Spinal cord (tissue), 9 donors: ENCODE measurements at regions not wholly inside any gene's neighbourhood (a gene's known extent, or its start where the extent isn't known, plus 50 kb on each side); places are given as distances from the start of the nearest gene placed in this dataset.

Source experiments
- DNase-seq, 6 donors: peaks; one replicate each; pipeline versions ENCODE4 v3.0.0 to v3.0.0-alpha.2; 2013 to 2015; ENCODE audit warnings: low spot score in 6 of 6, low read depth in 4 of 6
- H3K27ac ChIP-seq: one replicate; pipeline ENCODE4 v1.5.1; 2013; ENCODE audit warnings: low read depth, low read length, control low read depth
- H3K27me3 ChIP-seq: one replicate; pipeline ENCODE4 v1.6.1; 2013; ENCODE audit warnings: low read length; ENCODE audit not compliant: control insufficient read depth, insufficient read depth
- H3K36me3 ChIP-seq: one replicate; pipeline ENCODE4 v1.6.1; 2013; ENCODE audit warnings: low read length; ENCODE audit not compliant: control insufficient read depth, insufficient read depth
- H3K4me1 ChIP-seq: one replicate; pipeline ENCODE4 v1.6.1; 2013; ENCODE audit warnings: low read length; ENCODE audit not compliant: control insufficient read depth, insufficient read depth
- H3K4me3 ChIP-seq: one replicate; pipeline ENCODE4 v1.5.1; 2013; ENCODE audit warnings: low read depth, low read length, control low read depth
- H3K9me3 ChIP-seq: one replicate; pipeline ENCODE4 v1.6.1; 2013; ENCODE audit warnings: low read length; ENCODE audit not compliant: control insufficient read depth, insufficient read depth
- WGBS: methylation state at CpG from one replicate; pipeline ENCODE4 v1.1.5; 2013; ENCODE audit warnings: missing lambda C conversion rate; ENCODE audit not compliant: insufficient coverage; 5-methylcytosine and 5-hydroxymethylcytosine counted together
- donor health status: healthy.

DNA sequence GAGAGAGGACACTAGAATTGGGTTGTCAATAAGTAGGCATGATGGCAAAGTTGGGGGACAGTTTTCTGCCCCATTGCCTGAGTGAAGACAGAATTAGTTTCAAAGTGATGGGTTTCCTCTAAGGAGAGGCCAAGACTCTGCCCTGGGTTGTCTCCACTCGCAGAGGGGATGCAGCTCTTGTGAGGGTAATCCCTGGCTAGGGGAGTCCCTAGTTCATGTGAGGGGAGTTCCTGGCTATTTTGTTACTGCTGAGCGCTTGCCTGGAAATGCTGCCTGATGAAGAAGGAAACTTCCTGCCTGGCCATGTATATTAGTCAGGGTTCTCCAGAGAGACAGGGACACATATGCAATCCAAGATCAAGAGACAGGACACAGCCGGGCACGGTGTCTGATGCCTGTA is 501.5 kb downstream of the BCL11A start:
- 100% methylated on average over 2 of the region's 4 CpGs for WGBS

DNA sequence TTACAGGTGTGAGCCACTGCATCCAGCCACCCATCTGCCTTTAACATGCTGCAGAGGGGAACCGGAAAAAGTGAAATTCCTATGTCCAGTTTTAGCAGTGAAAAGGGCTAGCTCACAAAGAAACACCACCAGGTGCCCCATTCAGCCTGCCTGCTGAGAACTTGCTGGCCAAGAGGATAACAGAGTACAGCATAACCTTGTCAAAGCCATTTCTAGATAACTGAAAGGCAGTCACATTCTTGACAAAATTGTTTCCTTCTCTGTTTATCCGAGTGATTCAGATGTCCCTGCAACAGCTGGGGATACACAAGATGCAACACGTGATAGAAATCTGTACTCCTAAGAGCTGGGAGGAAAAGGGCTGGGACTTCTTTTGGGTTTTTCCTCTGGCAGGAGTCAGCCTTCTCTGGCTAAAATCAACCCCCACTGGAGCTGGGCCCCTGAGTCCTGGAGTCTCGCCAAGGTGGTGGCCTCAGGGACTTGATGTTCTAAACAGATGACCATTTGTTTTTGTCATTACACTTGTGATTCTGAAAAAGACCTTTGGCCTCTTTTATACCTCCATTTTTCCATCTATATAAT is 505.4 kb downstream of the BCL11A start:
- 69% methylated on average over 2 of the region's 4 CpGs for WGBS

More for the DNA sequence above, 501.5 kb downstream of the BCL11A start:
- H3K9me3 ChIP-seq = no peaks in the 10 kb centered on the region
- H3K36me3 ChIP-seq = no peaks in the 10 kb centered on the region
- no peaks in the 10 kb centered on the region for H3K27me3 ChIP-seq
- no peak overlapping the region for H3K27ac ChIP-seq
- H3K4me1 ChIP-seq = no peaks in the 10 kb centered on the region
- H3K4me3 ChIP-seq = no peak overlapping the region
- no peak for DNase-seq

DNA sequence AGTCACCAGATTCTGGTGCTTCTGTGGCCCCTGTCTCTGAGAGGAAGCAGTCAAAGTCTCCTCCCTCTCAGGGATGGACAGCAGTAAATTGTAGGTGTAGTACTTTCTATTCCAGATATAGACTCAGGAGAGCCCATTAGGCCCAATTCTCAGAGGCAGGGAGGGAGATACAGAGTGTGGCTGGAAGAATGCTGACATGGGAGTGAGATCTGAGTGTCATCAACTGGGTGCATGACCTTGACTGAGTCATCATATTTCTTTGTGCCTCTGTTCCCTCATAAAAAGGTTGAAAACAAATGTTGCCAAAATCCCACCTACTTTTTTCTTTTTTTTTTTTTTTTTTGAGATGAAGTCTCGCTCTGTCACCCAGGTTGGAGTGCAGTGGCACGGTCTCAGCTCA is 506.1 kb downstream of the BCL11A start:
- Histone ChIP-seq H3K36me3 (no peaks in the 10 kb centered on the region), H3K9me3 (no peaks in the 10 kb centered on the region), H3K4me3 (no peak overlapping the region), H3K27ac (no peak overlapping the region), H3K4me1 (no peaks in the 10 kb centered on the region), H3K27me3 (no peaks in the 10 kb centered on the region)
- WGBS = 100% methylated on average over 2 of the region's 2 CpGs
- no peak for DNase-seq

More for the DNA sequence above, 505.4 kb downstream of the BCL11A start:
- no peak for DNase-seq
- Histone ChIP-seq H3K27ac (no peak overlapping the region), H3K36me3 (no peaks in the 10 kb centered on the region), H3K4me3 (no peak overlapping the region), H3K4me1 (no peaks in the 10 kb centered on the region), H3K27me3 (no peaks in the 10 kb centered on the region), H3K9me3 (no peaks in the 10 kb centered on the region)

DNA sequence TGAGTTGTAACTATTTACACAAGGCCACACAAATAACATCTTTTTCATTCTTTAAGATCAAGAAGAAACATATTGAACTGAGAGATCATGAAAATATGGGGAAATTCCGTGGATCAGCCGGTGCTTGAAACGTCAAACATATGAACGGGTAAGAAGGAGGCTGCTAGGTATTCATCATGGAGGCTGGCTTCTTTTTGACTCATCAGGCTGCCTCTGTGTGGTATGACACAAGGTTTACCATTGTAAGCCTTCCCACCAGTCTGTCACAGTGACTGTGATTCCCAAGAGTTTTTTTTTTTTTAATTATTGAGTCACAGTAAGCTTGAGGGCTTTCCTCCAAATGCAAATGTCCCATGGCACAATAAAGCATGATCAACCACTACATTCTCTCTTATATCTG is 506.9 kb downstream of the BCL11A start:
- WGBS = 86% methylated on average over 4 of the region's 4 CpGs
- H3K9me3 ChIP-seq = no peaks in the 10 kb centered on the region
- H3K4me3 ChIP-seq = no peak overlapping the region
- H3K36me3 ChIP-seq = no peaks in the 10 kb centered on the region
- H3K4me1 ChIP-seq = no peaks in the 10 kb centered on the region
- H3K27ac ChIP-seq = no peak overlapping the region
- no peaks in the 10 kb centered on the region for H3K27me3 ChIP-seq
- no peak for DNase-seq

DNA sequence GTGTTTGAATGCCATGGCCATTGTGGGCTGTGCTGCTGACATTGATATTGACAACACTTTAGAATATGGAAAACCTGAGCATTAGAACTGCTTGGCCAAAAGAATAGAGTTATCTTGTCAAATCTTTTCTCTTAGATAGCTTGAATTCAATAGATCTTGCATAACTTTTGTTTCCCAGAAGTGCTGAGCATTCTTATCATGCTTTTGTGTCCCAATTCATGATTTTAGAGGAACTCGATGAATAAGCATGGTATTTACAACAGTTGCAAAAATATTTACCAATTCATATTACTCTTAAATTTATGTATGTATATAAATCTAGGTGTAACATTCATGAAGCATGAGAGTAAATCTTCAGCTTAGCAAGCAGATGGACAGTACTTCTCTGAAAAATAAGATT is 508.0 kb downstream of the BCL11A start:
- DNase-seq = no peak
- H3K27ac ChIP-seq = no peak overlapping the region
- no peaks in the 10 kb centered on the region for H3K36me3 ChIP-seq
- WGBS = no CpG with 5 or more reads among the region's 1 CpG
- H3K9me3 ChIP-seq = no peaks in the 10 kb centered on the region
- H3K27me3 ChIP-seq = no peaks in the 10 kb centered on the region
- no peaks in the 10 kb centered on the region for H3K4me1 ChIP-seq
- no peak overlapping the region for H3K4me3 ChIP-seq

DNA sequence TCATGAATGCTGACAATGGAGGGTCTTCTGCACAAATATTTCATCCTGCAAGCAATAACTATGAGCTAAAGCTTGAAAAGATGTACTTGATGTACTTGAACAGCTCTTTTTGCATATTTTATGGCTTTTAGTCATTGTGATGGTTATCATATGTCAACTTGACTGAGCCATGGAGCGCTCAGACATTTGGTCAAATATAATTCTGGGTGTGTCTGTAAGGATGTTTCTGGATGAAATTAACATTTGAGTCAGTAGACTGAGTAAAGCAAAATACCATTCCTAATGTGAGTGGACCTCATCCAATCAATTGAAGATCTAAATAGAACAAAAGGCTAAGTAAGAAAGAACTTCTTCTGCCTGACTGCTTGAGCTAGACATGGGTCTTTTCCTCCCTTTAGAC is 509.0 kb downstream of the BCL11A start:
- Histone ChIP-seq H3K4me3 (no peak overlapping the region), H3K9me3 (no peaks in the 10 kb centered on the region), H3K36me3 (no peaks in the 10 kb centered on the region), H3K27ac (no peak overlapping the region), H3K4me1 (no peaks in the 10 kb centered on the region), H3K27me3 (no peaks in the 10 kb centered on the region)
- no peak for DNase-seq
- 40% methylated on average over 1 of the region's 1 CpG for WGBS

DNA sequence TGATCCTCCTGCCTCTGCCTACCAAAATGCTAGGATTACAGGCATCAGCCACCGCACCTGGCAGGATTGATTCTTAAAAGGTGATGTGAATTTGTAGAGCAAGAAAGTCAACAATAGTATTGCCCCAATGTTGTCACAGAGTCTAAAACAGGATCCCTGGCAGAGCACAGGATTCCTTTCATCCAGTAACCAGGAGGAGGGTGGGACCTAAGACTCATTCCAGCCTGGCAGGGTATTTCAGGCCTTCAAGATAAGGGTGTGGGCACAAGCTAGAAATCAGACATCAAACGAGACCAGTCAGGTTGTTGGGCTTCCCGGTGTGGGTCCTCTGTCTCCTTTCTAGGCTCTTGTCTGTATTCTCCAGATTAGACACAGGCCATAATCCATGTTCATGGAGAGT is 511.4 kb downstream of the BCL11A start:
- Histone ChIP-seq H3K4me1 (no peaks in the 10 kb centered on the region), H3K36me3 (no peaks in the 10 kb centered on the region), H3K27ac (no peak overlapping the region), H3K9me3 (no peaks in the 10 kb centered on the region), H3K4me3 (no peak overlapping the region), H3K27me3 (no peaks in the 10 kb centered on the region)
- DNase-seq = no peak
- WGBS = 86% methylated on average over 2 of the region's 3 CpGs

DNA sequence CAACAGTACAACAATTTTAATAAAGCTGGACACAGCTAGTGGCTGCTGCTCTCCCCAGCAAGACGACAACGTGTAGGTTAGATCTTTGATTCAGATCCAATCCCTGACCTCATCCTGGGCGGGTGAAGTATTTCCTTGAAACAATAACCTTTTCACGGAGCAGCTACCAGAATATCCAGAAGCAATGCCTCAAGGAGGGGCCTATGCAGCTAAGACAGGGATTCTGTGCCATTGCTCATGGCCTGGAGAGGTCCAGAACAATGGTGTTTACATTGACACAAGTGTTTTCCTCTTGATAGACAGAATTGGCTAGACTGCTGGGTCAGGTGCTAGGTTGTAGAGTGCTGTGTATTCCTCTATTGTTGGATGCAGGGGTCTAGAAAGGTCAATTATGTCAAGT is 520.1 kb downstream of the BCL11A start:
- Histone ChIP-seq H3K4me3 (no peak overlapping the region), H3K27ac (no peak overlapping the region), H3K27me3 (no peaks in the 10 kb centered on the region), H3K9me3 (no peaks in the 10 kb centered on the region), H3K36me3 (no peaks in the 10 kb centered on the region), H3K4me1 (no peaks in the 10 kb centered on the region)
- DNase-seq = no peak
- 75% methylated on average over 4 of the region's 4 CpGs for WGBS

DNA sequence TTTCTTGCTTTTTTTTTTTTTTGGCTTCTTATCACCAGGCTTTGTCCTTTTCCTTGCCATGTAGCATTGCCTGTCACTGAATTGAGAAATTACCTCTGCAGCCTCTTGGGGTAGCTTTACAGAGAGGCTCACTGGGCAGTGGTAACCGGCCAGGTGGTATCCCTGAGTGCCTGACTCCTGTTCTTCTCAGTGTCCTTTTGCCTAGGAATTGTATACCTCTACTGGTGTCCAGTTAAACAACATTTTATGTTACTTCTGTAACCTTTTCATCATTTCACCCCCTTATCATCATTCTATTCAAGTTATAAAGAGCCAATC is 523.9 kb downstream of the BCL11A start:
- Histone ChIP-seq H3K9me3 (no peaks in the 10 kb centered on the region), H3K27me3 (no peaks in the 10 kb centered on the region), H3K4me1 (no peaks in the 10 kb centered on the region), H3K4me3 (no peak overlapping the region), H3K27ac (no peak overlapping the region), H3K36me3 (no peaks in the 10 kb centered on the region)
- no peak for DNase-seq
- 60% methylated on average over 1 of the region's 1 CpG for WGBS

DNA sequence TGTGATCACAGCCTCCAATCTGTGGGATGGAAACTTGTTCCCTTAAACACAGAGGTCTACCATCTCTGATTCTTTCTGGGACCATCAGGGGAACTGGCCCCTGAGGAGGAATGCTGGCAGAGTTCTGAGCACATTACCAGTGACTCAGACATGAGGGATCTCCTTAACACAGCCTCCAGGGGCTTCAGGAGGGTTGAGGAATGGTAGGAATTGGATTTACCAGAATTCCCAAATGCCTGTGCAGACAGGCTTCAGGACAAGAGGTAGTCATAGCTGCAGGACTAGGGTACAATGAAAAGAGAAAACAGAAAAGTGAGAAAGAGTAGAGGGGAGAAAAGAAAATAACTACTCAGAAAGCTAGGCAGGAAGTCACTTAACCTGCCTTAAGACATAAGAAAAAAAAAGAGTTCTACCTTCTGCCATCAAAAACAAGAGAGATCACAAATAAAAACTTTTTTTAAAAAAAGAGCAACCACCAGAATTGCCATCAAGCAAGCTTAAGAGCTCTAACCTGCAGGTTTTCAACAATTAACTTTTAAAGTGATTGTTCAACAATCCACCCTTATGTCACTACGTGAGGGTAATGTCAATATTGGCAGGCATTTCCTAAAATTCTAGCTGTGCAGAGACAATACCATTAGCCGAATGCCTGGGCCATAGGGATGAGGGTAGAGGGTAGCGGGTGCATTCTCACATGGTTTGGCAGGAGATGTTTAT is 524.4 kb downstream of the BCL11A start:
- no peaks in the 10 kb centered on the region for H3K4me1 ChIP-seq
- H3K36me3 ChIP-seq = no peaks in the 10 kb centered on the region
- no peaks in the 10 kb centered on the region for H3K27me3 ChIP-seq
- H3K4me3 ChIP-seq = no peak overlapping the region
- no peak overlapping the region for H3K27ac ChIP-seq
- WGBS = no CpG with 5 or more reads among the region's 3 CpGs
- no peak for DNase-seq
- H3K9me3 ChIP-seq = no peaks in the 10 kb centered on the region
